Urinary bladder (tissue), 3 donors: ENCODE measurements at regions not wholly inside any gene's neighbourhood (a gene's known extent, or its start where the extent isn't known, plus 50 kb on each side); places are given as distances from the start of the nearest gene placed in this dataset.
"Not testable (repeated sequence)": the region's sequence is repeated elsewhere in the genome, so short reads cannot be mapped to it uniquely, and the experiment has no call there.

Experiments
- DNase-seq: peaks from one replicate; pipeline ENCODE4 v3.0.0-alpha.2; 2015; ENCODE audit errors: extremely low spot score
- H3K27ac ChIP-seq: one replicate; pipeline ENCODE4 v1.5.1; 2013; ENCODE audit warnings: low read depth, mild to moderate bottlenecking, moderate library complexity
- H3K36me3 ChIP-seq: one replicate; pipeline ENCODE4 v1.6.1; 2013; ENCODE audit warnings: mild to moderate bottlenecking, moderate library complexity; ENCODE audit not compliant: insufficient read depth
- H3K4me1 ChIP-seq: one replicate; pipeline ENCODE4 v1.6.1; 2013; ENCODE audit warnings: mild to moderate bottlenecking, moderate library complexity; ENCODE audit not compliant: insufficient read depth
- H3K4me3 ChIP-seq: one replicate; pipeline ENCODE4 v1.5.1; 2013; ENCODE audit warnings: low read depth, low read length
- WGBS: extraction: QIAGEN DNeasy Blood & Tissue Kit; methylation state at CpG from one replicate; pipeline ENCODE4 v1.1.7; 2013; 5-methylcytosine and 5-hydroxymethylcytosine counted together
- donor health status: healthy with polysubstance abuse.
- donor health status: healthy.

DNA sequence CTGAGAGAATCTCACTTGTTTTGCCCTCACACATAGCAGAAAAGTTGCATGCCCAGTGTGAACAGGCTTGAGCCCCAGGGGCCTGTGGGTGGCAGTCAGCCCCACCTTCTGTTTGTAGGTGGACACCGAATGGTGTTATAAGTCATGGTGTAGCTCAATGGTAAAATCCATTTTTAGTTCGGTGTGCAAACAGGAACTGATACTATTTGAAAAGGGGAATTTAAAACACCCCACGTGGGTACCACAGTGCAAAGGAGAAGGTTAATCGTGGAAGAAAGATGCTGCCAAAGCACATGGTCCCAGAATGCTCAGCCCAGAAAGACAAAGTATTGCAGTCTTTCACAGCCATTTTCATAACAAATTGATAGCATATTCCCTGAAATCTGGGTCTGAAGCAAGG, 71.8 kb upstream of the GZMB start:
- WGBS: 88% methylated on average over 4 of the region's 4 CpGs
- no peaks in the 10 kb centered on the region for H3K4me1 ChIP-seq
- H3K36me3 ChIP-seq: no peaks in the 10 kb centered on the region

DNA sequence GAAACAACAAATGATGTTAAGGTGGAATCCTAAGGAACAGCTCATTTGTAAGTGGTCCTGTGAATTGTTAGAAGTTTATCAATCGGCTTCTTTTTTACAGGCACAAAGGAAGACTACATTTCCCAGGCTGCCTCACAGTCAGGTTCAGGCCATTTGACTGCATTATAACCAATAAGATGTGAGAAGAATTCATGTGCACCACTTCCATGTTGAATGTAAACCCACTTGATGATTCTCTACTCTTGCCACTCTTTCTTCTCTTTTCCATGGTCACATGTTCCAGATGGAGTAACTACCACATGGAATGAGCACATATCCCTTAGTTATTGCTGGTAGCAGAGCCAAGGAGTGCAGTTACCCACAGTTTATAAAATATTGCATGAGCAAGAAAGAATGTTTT, 67.1 kb upstream of the GZMB start:
- no peak overlapping the region for H3K4me3 ChIP-seq
- no peaks in the 10 kb centered on the region for H3K4me1 ChIP-seq
- H3K36me3 ChIP-seq: no peaks in the 10 kb centered on the region
- H3K27ac ChIP-seq: no peak overlapping the region
- DNase-seq: no peak
- 93% methylated on average over 1 of the region's 1 CpG for WGBS

More for the DNA sequence above, 71.8 kb upstream of the GZMB start:
- no peak for DNase-seq
- no peak overlapping the region for H3K4me3 ChIP-seq
- no peak overlapping the region for H3K27ac ChIP-seq

DNA sequence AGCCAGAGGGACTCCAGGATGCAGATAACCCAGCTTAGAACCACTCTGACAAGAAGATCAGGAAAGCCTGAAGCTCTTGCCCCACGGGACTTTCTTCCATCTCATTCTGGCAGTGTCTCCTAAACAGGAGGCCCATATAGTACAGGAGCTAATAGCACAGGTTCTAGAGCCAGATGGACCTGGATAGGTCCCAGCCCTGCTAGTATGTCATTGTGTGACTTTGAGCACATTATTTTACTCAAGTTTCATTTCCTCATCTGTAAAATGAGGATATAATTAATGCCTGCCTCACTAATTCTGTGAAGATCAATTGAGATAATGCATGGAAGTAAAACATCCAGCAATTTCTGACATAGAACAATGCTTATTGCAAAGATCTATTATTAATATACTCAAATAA, 66.5 kb upstream of the GZMB start:
- no peaks in the 10 kb centered on the region for H3K36me3 ChIP-seq
- H3K4me1 ChIP-seq: no peaks in the 10 kb centered on the region
- DNase-seq: no peak
- H3K4me3 ChIP-seq: no peak overlapping the region
- H3K27ac ChIP-seq: no peak overlapping the region
- WGBS: 59% methylated on average over 1 of the region's 1 CpG

DNA sequence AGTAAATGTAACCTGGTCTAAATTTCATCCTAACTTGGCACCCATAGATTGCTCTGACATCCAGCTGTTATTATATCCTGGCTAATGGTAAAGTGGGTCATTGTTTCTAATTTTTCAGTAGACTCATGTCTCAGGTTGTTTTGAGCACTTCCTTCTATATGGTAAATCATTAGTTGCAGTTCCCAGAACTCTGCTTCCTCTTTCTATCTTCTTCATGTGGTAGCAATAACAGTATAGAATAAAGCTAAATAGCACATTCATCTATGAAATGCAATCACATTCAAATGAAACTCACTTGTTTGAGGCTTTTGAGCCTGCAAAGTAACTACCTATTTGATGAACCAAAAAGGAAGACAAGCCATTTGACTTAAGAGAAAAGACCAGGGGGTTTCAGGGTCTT, 65.1 kb upstream of the GZMB start:
- no peak for DNase-seq
- Histone ChIP-seq H3K36me3 (no peaks in the 10 kb centered on the region), H3K4me3 (no peak overlapping the region), H3K27ac (no peak overlapping the region), H3K4me1 (no peaks in the 10 kb centered on the region)

DNA sequence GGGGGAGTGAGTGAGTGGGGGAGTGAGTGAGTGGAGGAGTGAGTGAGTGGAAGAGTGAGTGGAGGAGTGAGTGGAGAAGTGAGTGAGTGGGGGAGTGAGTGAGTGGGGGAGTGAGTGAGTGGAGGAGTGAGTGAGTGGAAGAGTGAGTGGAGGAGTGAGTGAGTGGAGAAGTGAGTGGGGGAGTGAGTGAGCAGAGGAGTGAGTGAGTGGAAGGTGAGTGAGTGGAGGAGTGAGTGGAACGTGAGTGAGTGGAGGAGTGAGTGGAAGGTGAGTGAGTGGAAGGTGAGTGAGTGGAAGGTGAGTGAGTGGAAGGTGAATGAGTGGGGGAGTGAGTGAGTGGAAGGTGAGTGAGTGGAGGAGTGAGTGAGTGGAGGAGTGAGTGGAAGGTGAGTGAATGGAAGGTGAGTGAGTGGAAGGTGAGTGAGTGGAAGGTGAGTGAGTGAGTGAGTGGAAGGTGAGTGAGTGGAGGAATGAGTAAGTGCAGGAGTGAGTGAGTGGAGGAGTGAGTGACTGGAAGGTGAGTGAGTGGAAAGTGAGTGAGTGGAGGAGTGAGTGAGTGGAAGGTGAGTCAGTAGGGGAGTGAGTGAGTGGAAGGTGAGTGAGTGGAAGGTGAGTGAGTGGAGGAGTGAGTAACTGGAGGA, 62.4 kb upstream of the GZMB start:
- not testable (repeated sequence) for H3K4me1 ChIP-seq, DNase-seq, H3K36me3 ChIP-seq, H3K27ac ChIP-seq, H3K4me3 ChIP-seq
- 90% methylated on average over 1 of the region's 1 CpG for WGBS

DNA sequence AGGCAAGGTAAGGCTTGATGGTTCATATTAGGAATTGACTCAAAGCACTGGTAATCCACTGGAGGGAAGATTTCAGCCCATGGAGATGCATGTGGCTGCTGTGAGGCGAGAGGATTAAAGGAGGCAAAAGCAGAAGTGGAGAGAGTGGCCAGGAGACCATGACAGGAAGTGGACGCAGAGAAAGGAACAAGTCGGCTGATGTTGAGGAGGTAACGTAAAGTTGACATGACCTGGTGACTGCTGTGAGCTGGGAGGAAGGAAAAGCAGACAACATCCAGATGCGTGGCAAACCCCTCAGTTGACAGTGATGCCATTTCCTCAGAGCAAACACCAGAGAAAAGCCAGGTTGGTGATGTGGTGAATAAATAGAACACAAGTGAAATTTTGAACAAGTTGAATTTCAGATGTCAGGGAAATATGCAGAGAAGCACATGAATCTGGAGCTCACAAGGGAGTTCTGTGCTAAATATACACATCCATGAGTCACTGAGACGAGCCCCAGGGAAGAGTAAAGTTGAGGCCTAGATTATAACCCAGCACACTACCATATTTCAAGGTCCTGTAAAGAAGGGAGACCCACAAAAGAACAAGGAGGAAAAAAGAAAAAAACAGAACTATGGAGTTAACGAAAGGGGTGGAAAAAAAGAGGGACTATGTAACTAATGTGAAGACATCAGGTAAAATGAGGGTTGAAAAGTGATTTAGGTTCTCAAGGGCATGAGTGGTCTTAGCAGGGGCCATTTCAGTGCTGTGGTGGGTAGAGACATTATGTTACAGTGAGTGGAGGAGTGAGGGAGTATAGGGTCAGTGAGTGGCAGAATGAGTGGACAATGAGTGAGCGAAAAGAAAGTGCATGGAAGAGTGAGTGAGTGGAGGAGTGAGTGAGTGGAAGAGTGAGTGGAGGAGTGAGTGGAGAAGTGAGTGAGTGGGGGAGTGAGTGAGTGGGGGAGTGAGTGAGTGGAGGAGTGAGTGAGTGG, 61.6 kb upstream of the GZMB start:
- WGBS: 64% methylated on average over 8 of the region's 8 CpGs
- no peaks in the 10 kb centered on the region for H3K4me1 ChIP-seq

DNA sequence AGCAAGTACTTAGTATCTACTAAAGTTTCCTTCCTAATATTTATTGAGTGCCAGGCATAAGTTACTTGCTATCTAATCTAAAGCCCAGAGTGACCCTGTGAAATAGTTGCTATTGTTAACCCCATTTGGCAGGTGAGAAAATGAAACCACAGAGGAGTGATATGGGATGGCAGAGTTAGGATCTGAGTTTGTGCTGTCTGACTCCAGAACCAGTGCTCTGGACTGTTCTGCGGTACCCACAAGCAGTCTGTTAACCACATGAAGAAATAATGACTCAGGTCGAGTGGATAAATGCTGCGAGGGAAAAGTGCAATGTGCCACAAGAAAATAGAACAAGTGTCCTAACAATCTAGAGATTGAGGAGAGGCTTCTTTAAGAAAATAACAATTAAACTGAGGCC, 60.7 kb upstream of the GZMB start:
- DNase-seq: no peak
- Histone ChIP-seq H3K36me3 (no peaks in the 10 kb centered on the region), H3K27ac (no peak overlapping the region), H3K4me1 (no peaks in the 10 kb centered on the region), H3K4me3 (no peak overlapping the region)
- 86% methylated on average over 3 of the region's 3 CpGs for WGBS

More for the DNA sequence above, 61.6 kb upstream of the GZMB start:
- Histone ChIP-seq H3K27ac (no peak overlapping the region), H3K4me3 (no peak overlapping the region), H3K36me3 (no peaks in the 10 kb centered on the region)
- DNase-seq: no peak

DNA sequence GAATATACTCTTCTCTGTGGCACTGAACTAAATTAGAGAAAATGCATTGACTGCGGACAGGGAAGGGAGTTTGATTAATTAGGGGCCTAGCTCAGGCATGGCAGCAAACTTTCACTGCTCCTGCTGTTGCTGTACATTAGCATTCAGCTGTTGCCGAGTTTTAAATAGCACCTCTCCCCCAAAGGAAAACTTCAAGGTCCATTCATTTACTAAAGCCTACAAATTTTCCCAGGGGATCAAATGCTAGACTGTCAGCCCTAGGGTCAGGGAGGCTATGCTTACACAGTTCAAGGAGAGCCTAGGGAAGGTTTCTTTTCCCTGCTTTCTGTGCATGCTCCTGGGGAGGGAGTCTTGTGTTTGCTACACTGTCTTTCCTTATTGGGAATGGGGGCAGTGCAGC, 60.0 kb upstream of the GZMB start:
- no peak overlapping the region for H3K4me3 ChIP-seq
- WGBS: 62% methylated on average over 2 of the region's 2 CpGs
- no peak for DNase-seq
- H3K4me1 ChIP-seq: no peaks in the 10 kb centered on the region
- H3K36me3 ChIP-seq: no peaks in the 10 kb centered on the region
- H3K27ac ChIP-seq: no peak overlapping the region

DNA sequence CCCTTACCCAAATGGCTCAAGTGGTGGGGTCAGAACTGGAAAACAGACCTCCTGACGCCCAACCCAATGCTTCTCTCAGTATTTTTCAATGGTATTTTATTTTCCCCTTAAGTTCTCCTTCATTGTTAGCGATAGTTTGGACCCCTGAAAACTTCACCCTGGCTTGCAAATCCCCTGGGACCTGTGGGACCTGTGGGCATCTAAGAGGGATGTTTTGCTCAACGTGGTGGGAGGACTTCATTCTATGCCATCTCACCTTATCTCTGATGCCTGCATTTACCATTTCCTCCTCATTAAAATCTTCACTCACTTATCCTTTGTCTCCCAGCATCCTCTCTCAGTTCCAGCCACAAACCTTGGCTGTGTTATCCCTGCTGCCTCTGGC, 59.4 kb upstream of the GZMB start:
- no peak overlapping the region for H3K27ac ChIP-seq
- H3K4me3 ChIP-seq: no peak overlapping the region
- no peaks in the 10 kb centered on the region for H3K4me1 ChIP-seq
- no peak for DNase-seq
- no peaks in the 10 kb centered on the region for H3K36me3 ChIP-seq
- 70% methylated on average over 3 of the region's 3 CpGs for WGBS

DNA sequence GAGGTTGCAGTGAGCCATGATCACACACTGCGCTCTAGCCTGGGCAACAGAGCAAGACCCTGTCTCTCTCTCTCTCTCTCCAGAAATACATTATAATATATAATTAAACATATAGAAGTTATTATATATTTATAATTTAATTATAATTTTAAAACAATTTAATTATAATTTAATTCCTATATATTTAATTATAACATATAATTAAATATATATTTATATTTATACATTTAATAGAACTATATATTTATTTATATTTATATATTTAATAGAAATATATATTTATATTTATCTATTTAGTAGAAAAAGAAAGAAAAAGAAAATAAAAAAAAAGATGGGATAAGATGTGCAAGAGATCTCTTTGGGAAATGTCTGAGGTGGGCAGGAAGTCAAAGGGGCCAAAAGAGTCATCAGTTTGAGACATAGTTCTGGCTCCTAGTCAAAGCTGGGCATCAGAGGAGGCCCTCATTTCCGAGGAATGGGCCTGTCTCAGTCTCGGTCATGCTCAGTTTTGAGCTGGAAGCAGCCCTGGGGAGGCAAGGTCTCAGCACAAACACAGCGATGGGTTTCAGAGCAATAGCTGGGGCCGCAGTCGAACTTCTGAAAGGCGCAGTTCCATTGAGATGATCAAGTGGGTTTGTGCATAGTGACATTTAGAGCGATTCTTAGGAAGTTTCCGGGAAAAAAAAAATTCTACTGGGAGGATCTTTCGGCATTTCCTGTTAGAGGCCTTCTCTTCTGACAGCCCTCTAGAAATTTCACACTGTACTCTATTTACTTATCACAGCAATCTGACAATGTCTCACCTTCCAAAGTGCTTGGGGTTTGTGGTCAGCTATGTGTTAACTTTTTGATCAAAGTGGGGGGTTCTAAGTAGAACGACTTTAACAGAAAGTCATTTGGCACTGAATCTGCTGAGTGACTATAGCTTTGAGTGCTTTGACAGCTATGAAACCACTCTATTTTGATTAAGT, 58.7 kb upstream of the GZMB start:
- no peaks in the 10 kb centered on the region for H3K36me3 ChIP-seq
- DNase-seq: no peak
- H3K4me3 ChIP-seq: no peak overlapping the region
- H3K27ac ChIP-seq: no peak overlapping the region
- WGBS: 71% methylated on average over 11 of the region's 11 CpGs
- no peaks in the 10 kb centered on the region for H3K4me1 ChIP-seq

DNA sequence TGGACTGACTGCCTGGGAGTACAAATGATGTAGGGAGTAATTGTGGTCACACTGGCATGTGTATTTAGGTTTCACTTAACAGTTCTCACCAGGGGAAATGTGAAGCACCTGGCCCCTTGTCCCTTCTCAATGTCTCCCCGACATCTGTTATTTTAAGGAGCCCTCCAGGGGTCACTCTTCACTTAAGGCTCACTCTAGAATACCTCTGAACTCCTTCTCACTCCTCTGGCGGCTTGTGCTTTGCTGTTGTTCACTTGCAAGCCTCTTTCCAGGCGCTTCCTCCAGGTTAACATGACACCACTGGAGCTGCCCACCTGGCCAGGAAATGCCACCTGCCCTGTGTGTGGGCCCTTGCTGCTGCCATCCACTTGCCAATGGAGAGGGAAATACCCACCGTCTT, 56.5 kb upstream of the GZMB start:
- Histone ChIP-seq H3K27ac (no peak overlapping the region), H3K4me3 (no peak overlapping the region), H3K4me1 (no peaks in the 10 kb centered on the region), H3K36me3 (no peaks in the 10 kb centered on the region)
- WGBS: 42% methylated on average over 4 of the region's 4 CpGs
- DNase-seq: no peak

DNA sequence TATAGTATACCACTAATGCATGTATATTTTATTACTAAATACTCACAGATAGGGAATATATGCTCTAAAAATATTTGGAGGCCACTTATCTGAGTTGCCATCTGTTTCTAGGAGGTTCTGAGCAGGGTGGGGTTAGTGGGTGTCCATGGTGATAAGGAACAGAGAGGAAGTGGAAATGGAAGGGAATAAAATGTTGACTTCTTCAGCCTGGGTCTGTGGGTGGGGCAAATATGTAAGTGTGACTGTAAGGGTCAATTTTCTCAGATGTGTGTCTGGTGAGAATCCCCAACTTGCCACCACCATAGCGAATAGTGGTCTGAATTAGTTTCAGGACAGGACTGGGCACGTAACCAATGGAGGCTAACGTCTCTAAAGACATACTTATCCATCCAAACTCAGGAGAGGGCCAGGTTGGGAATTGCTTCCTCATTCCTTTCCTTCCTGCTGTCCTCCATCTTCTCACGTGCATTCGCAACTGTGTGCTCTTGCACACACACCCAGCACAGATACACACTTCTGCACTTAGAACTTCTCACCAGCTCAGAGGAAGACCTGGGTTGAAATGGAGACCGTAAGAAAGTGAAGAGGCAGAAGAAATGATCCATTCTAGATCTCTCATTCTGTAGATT, 54.2 kb upstream of the GZMB start:
- DNase-seq: no peak
- Histone ChIP-seq H3K4me3 (no peak overlapping the region), H3K36me3 (no peaks in the 10 kb centered on the region), H3K27ac (no peak overlapping the region), H3K4me1 (no peaks in the 10 kb centered on the region)
- WGBS: 76% methylated on average over 6 of the region's 6 CpGs
